DMS53 treated with DMSO at 0.1 percent for 48 hours (cell line): ENCODE measurements at regions not wholly inside any gene's neighbourhood (a gene's known extent, or its start where the extent isn't known, plus 50 kb on each side); places are given as distances from the start of the nearest gene placed in this dataset.
"Not testable (repeated sequence)": the region's sequence is repeated elsewhere in the genome, so short reads cannot be mapped to it uniquely, and the experiment has no call there.

Source experiments
- DNase-seq: peaks from one replicate; lab custom pipeline; 2025; ENCODE audit not compliant: unreplicated experiment; lab: John Stamatoyannopoulos, UW

GRCh38 chr4:137960371-137961050 lies 281.6 kb downstream of the SLC7A11 start:
- DNase-seq: no peak

GRCh38 chr4:137957806-137958205 lies 284.3 kb downstream of the SLC7A11 start:
- no peak for DNase-seq

- DNase-seq: no peak
These were observed 285.9 kb downstream of the SLC7A11 start for GRCh38 chr4:137956256-137956655.

GRCh38 chr4:137955595-137955994 lies 286.6 kb downstream of the SLC7A11 start:
- no peak for DNase-seq

- no peak for DNase-seq
These were observed 290.0 kb downstream of the SLC7A11 start for GRCh38 chr4:137952116-137952515.

GRCh38 chr4:137950286-137950685 lies 291.9 kb downstream of the SLC7A11 start:
- no peak for DNase-seq

- no peak for DNase-seq
These were observed 292.4 kb downstream of the SLC7A11 start for GRCh38 chr4:137949746-137950145.

GRCh38 chr4:137946453-137947174 lies 295.5 kb downstream of the SLC7A11 start:
- DNase-seq: no peak

- not testable (repeated sequence) for DNase-seq
These were observed 299.3 kb downstream of the SLC7A11 start for GRCh38 chr4:137942815-137943214.

GRCh38 chr4:137942015-137942515 lies 300.1 kb downstream of the SLC7A11 start:
- not testable (repeated sequence) for DNase-seq

- no peak for DNase-seq
These were observed 307.2 kb downstream of the SLC7A11 start for GRCh38 chr4:137934911-137935310.

GRCh38 chr4:137934046-137934445 lies 308.1 kb downstream of the SLC7A11 start:
- no peak for DNase-seq

GRCh38 chr4:137927972-137928371 lies 314.2 kb downstream of the SLC7A11 start:
- no peak for DNase-seq

GRCh38 chr4:137923494-137923893 lies 318.7 kb downstream of the SLC7A11 start:
- no peak for DNase-seq

GRCh38 chr4:137922721-137923120 lies 319.4 kb downstream of the SLC7A11 start:
- DNase-seq: no peak

- no peak for DNase-seq
These were observed 332.4 kb downstream of the SLC7A11 start for GRCh38 chr4:137909529-137910309.

- DNase-seq: no peak
These were observed 336.2 kb downstream of the SLC7A11 start for GRCh38 chr4:137905930-137906329.

- no peak for DNase-seq
These were observed 341.0 kb downstream of the SLC7A11 start for GRCh38 chr4:137901114-137901513.

GRCh38 chr4:137896221-137896737 lies 345.9 kb downstream of the SLC7A11 start:
- no peak for DNase-seq

GRCh38 chr4:137895515-137895914 lies 346.6 kb downstream of the SLC7A11 start:
- DNase-seq: not testable (repeated sequence)

- no peak for DNase-seq
These were observed 350.0 kb downstream of the SLC7A11 start for GRCh38 chr4:137892134-137892533.
